ENCODE measurements at regions not wholly inside any gene's neighbourhood (a gene's known extent, or its start where the extent isn't known, plus 50 kb on each side); places are given as distances from the start of the nearest gene placed in this dataset.

GRCh38 chr4:3866813-3867129, 100.6 kb downstream of the ADRA2C start:
- no peak for TF ChIP-seq ZNF274 (IDR thresholded peaks at IDR 0.05; ENCODE audit: low read depth, low read length)
- no peak for TF ChIP-seq YY1 (IDR thresholded peaks at IDR 0.05; ENCODE audit: insufficient read depth, insufficient read length)
- no peak for TF ChIP-seq SUZ12 (IDR thresholded peaks at IDR 0.05; ENCODE audit: extremely low read depth, insufficient read depth, insufficient read length)

Measured in NT2/D1 (cell line).